MM.1S (cell line): ENCODE measurements at regions not wholly inside any gene's neighbourhood (a gene's known extent, or its start where the extent isn't known, plus 50 kb on each side); places are given as distances from the start of the nearest gene placed in this dataset.

Experiments
- DNase-seq: peaks from one replicate; pipeline ENCODE4 v3.0.0-alpha.2; 2015
- H2AFZ ChIP-seq: fragments of 300-600 bp; sonication (generic); 2 replicates; pipeline ENCODE4 v1.6.0; 2016; ENCODE audit warnings: antibody characterized with exemption, low read length
- H3F3A ChIP-seq: fragments of 300-600 bp; sonication (generic); 2 replicates; pipeline ENCODE4 v1.6.1; 2016; ENCODE audit warnings: mild to moderate bottlenecking, antibody characterized with exemption, low read length, moderate library complexity, mixed read lengths; ENCODE audit not compliant: insufficient read depth
- H3K27ac ChIP-seq: fragments of 300-600 bp; sonication (generic); 2 replicates; pipeline ENCODE4 v1.5.1; 2016; ENCODE audit warnings: mild to moderate bottlenecking, low read length
- H3K27me3 ChIP-seq: fragments of 300-600 bp; sonication (generic); replicated peaks from 2 replicates; pipeline ENCODE4 v1.6.0; 2016; ENCODE audit warnings: low read length; ENCODE audit not compliant: insufficient read depth
- H3K36me3 ChIP-seq: fragments of 300-600 bp; sonication (generic); replicated peaks from 2 replicates; pipeline ENCODE4 v1.6.1; 2016; ENCODE audit warnings: mild to moderate bottlenecking, low read length, mixed read lengths; ENCODE audit not compliant: insufficient read depth
- H3K4me1 ChIP-seq: fragments of 300-600 bp; sonication (generic); 2 replicates; pipeline ENCODE4 v1.6.1; 2016; ENCODE audit warnings: low read length, mixed read lengths
- H3K4me2 ChIP-seq: fragments of 300-600 bp; sonication (generic); 2 replicates; pipeline ENCODE4 v1.6.0; 2016; ENCODE audit warnings: low read depth, low read length
- H3K4me3 ChIP-seq: fragments of 300-600 bp; sonication (generic); 2 replicates; pipeline ENCODE4 v1.5.1; 2016; ENCODE audit warnings: low read length, mixed read lengths
- H3K79me2 ChIP-seq: fragments of 300-600 bp; sonication (generic); 2 replicates; pipeline ENCODE4 v1.6.1; 2016; ENCODE audit warnings: mixed run types, low read length, mixed read lengths
- H3K9ac ChIP-seq: fragments of 300-600 bp; sonication (generic); 2 replicates; pipeline ENCODE4 v1.6.1; 2016; ENCODE audit warnings: low read length, mixed read lengths
- H3K9me2 ChIP-seq: fragments of 300-600 bp; sonication (generic); replicated peaks from 2 replicates; pipeline ENCODE4 v1.6.1; 2016; ENCODE audit warnings: mild to moderate bottlenecking, low read length, mixed read lengths; ENCODE audit not compliant: insufficient read depth
- H3K9me3 ChIP-seq: fragments of 300-600 bp; sonication (generic); replicated peaks from 2 replicates; pipeline ENCODE4 v1.6.1; 2016; ENCODE audit warnings: mild to moderate bottlenecking, low read length, mixed read lengths; ENCODE audit not compliant: insufficient read depth
- H4K20me1 ChIP-seq: fragments of 300-600 bp; sonication (generic); 2 replicates; pipeline ENCODE4 v1.6.1; 2016; ENCODE audit warnings: mild to moderate bottlenecking, low read length, moderate library complexity, mixed read lengths; ENCODE audit not compliant: insufficient read depth
- CTCF ChIP-seq: fragments of 300-600 bp; sonication (generic); IDR thresholded peaks from 2 replicates; pipeline ENCODE4 v1.5.1; 2016; ENCODE audit warnings: antibody characterized with exemption, low read length, mixed read lengths
- EZH2 ChIP-seq: fragments of 300-600 bp; sonication (generic); optimal IDR thresholded peaks from 2 replicates; pipeline ENCODE3; 2017; ENCODE audit warnings: low read depth, mild to moderate bottlenecking, antibody characterized with exemption, low read length, mixed read lengths
- EZH2phosphoT487 ChIP-seq: fragments of 300-600 bp; sonication (generic); IDR thresholded peaks from 2 replicates; pipeline ENCODE4 v1.6.1; 2018; ENCODE audit warnings: antibody characterized with exemption, low read length

- no peaks in the 10 kb centered on the region for H3K79me2 ChIP-seq
- no peaks in the 10 kb centered on the region for H3K9me2 ChIP-seq
- H3K27me3 ChIP-seq, result no peaks in the 10 kb centered on the region
- no peak for DNase-seq
- H3F3A ChIP-seq, result no peaks in the 10 kb centered on the region
- no peak overlapping the region for H3K4me3 ChIP-seq
- no peaks in the 10 kb centered on the region for H3K36me3 ChIP-seq
- no peak overlapping the region for H3K27ac ChIP-seq
- H3K4me2 ChIP-seq, result no peak overlapping the region
- no peaks in the 10 kb centered on the region for H3K4me1 ChIP-seq
- TF ChIP-seq CTCF (no peak), EZH2phosphoT487 (no peak), EZH2 (no peak)
- H4K20me1 ChIP-seq, result no peaks in the 10 kb centered on the region
- no peaks in the 10 kb centered on the region for H3K9me3 ChIP-seq
- no peak overlapping the region for H2AFZ ChIP-seq
- H3K9ac ChIP-seq, result no peak overlapping the region
These were observed 76.9 kb upstream of the MAFB start for GRCh38 chr20:40765814-40766480.

GRCh38 chr20:40766790-40767614 is 78.0 kb upstream of the MAFB start:
- no peaks in the 10 kb centered on the region for H3K9me3 ChIP-seq
- H4K20me1 ChIP-seq, result no peaks in the 10 kb centered on the region
- H3F3A ChIP-seq, result no peaks in the 10 kb centered on the region
- no peak overlapping the region for H3K9ac ChIP-seq
- H3K9me2 ChIP-seq, result no peaks in the 10 kb centered on the region
- H2AFZ ChIP-seq, result no peak overlapping the region
- no peak overlapping the region for H3K4me2 ChIP-seq
- DNase-seq, result no peak
- H3K36me3 ChIP-seq, result no peaks in the 10 kb centered on the region
- no peaks in the 10 kb centered on the region for H3K27me3 ChIP-seq
- H3K27ac ChIP-seq, result no peak overlapping the region
- no peak overlapping the region for H3K4me3 ChIP-seq
- TF ChIP-seq EZH2phosphoT487, result no peak
- TF ChIP-seq CTCF, result no peak
- no peak for TF ChIP-seq EZH2
- no peaks in the 10 kb centered on the region for H3K4me1 ChIP-seq
- H3K79me2 ChIP-seq, result no peaks in the 10 kb centered on the region

- Histone ChIP-seq H3K9ac (no peak overlapping the region), H3K9me3 (no peaks in the 10 kb centered on the region), H3K9me2 (no peaks in the 10 kb centered on the region), H3K27ac (no peak overlapping the region), H3K4me2 (no peak overlapping the region), H2AFZ (no peak overlapping the region), H4K20me1 (no peaks in the 10 kb centered on the region), H3K27me3 (no peaks in the 10 kb centered on the region), H3K79me2 (no peaks in the 10 kb centered on the region), H3K4me1 (no peaks in the 10 kb centered on the region), H3K36me3 (no peaks in the 10 kb centered on the region), H3K4me3 (no peak overlapping the region), H3F3A (no peaks in the 10 kb centered on the region)
- no peak for TF ChIP-seq EZH2
- no peak for TF ChIP-seq EZH2phosphoT487
- no peak for TF ChIP-seq CTCF
- no peak for DNase-seq
These were observed 78.5 kb upstream of the MAFB start for GRCh38 chr20:40767615-40767924.
